Kidney epithelial cell (primary cell): ENCODE measurements at regions not wholly inside any gene's neighbourhood (a gene's known extent, or its start where the extent isn't known, plus 50 kb on each side); places are given as distances from the start of the nearest gene placed in this dataset.

Source experiments
- DNase-seq: peaks from one replicate; pipeline ENCODE4 v3.0.0-alpha.2; 2010; ENCODE audit warnings: low read depth
- H3K27me3 ChIP-seq: 2 replicates; pipeline ENCODE4 v1.6.0; 2011; ENCODE audit warnings: low read length; ENCODE audit not compliant: control insufficient read depth, insufficient read depth
- H3K36me3 ChIP-seq: 2 replicates; pipeline ENCODE4 v1.5.1; 2011; ENCODE audit warnings: low read length; ENCODE audit not compliant: control insufficient read depth, insufficient read depth
- H3K4me3 ChIP-seq: 2 replicates; pipeline ENCODE4 v1.5.1; 2011; ENCODE audit warnings: low read depth, mild to moderate bottlenecking, control low read depth, low read length
- CTCF ChIP-seq: IDR thresholded peaks from 2 replicates; pipeline ENCODE4 v1.5.1; 2011; ENCODE audit warnings: mild to moderate bottlenecking, moderate library complexity, low read length, control low read depth, inconsistent platforms; ENCODE audit not compliant: insufficient read depth, poor library complexity, severe bottlenecking

GRCh38 chr13:106233134-106233735, 302.2 kb downstream of the EFNB2 start:
- DNase-seq: no peak
- no peaks in the 10 kb centered on the region for H3K27me3 ChIP-seq
- H3K36me3 ChIP-seq: no peaks in the 10 kb centered on the region
- no peak for TF ChIP-seq CTCF
- H3K4me3 ChIP-seq: no peak overlapping the region

DNA sequence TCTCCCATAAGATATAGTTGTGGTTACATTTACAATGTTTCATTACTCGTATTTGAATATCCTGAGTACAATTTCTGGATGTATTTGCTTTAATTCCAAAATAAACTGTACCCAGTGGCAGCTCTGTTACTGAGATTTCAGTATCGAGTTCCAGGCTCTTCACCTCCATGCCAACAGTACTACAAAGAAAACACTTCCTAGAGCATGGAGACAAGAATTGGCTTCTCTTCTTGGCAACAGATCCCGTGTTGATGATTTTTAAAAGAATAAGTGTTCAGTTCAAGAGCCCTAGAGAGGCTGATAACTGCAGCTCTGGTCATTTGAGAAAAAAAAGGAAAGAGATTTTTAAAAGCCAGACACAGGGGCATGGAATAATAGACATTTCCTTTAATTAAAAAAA, 302.8 kb downstream of the EFNB2 start:
- no peak overlapping the region for H3K4me3 ChIP-seq
- H3K27me3 ChIP-seq: no peaks in the 10 kb centered on the region
- no peak for TF ChIP-seq CTCF
- no peaks in the 10 kb centered on the region for H3K36me3 ChIP-seq
- no peak for DNase-seq

DNA sequence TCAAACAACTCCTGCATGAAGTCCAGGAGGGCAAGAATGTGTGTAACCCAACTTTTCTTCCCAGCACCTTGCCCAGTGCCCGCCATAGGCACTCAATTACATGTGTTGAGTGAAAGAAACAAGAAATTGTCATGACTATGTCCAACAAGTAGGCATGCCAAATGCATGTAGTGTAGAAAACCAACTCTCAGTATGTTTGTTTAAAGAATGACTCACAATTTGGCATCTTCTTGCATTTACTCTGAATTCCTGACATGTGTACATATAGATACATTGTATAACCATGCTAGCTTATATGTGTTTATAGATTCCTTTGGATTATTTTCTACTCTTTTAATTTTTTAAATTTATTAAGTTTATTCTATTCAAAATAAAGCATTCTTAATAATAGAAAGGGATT, 305.0 kb downstream of the EFNB2 start:
- DNase-seq: no peak
- H3K4me3 ChIP-seq: no peak overlapping the region
- no peak for TF ChIP-seq CTCF
- H3K27me3 ChIP-seq: no peaks in the 10 kb centered on the region
- H3K36me3 ChIP-seq: no peaks in the 10 kb centered on the region

- Histone ChIP-seq H3K4me3 (no peak overlapping the region), H3K36me3 (no peaks in the 10 kb centered on the region), H3K27me3 (no peaks in the 10 kb centered on the region)
- no peak for TF ChIP-seq CTCF
- DNase-seq: no peak
Measured at GRCh38 chr13:106225126-106225525, 310.3 kb downstream of the EFNB2 start.

DNA sequence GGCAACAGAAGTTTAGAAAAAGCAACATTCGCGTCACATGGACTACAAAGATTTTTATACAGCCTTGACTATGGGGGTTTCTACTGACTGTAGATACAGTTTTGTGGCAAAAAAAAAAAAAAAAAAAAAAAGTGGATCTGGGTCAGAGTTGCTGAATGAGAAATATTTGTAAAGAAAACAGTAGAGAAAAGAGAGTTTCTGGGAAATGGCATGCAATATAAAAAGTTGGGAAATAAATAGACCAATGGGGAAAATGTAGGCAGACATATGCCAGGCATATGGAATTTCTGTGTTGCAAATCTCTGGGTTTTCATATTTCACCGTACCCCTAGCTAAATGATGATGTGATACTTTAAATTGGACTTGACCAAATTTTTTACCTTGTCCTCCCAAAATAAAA, 315.3 kb downstream of the EFNB2 start:
- Histone ChIP-seq H3K27me3 (no peaks in the 10 kb centered on the region), H3K4me3 (no peak overlapping the region), H3K36me3 (no peaks in the 10 kb centered on the region)
- no peak for DNase-seq
- TF ChIP-seq CTCF: no peak

- H3K27me3 ChIP-seq: no peaks in the 10 kb centered on the region
- no peak for TF ChIP-seq CTCF
- no peaks in the 10 kb centered on the region for H3K36me3 ChIP-seq
- no peak for DNase-seq
- no peak overlapping the region for H3K4me3 ChIP-seq
Measured at GRCh38 chr13:106213028-106213757, 322.3 kb downstream of the EFNB2 start.
